PC-3 (cell line): ENCODE measurements at regions not wholly inside any gene's neighbourhood (a gene's known extent, or its start where the extent isn't known, plus 50 kb on each side); places are given as distances from the start of the nearest gene placed in this dataset.

ENCODE experiments used
- ATAC-seq: fragments of 200-7000 bp; cut with Tn5 transposase; 2 replicates; pipeline ENCODE4 v1.9.1; 2020; ENCODE audit warnings: mild to moderate bottlenecking, moderate library complexity
- BruUV-seq: library from RNA; stranded (reverse); fragments of 400-500 nt; replicated peaks from 2 replicates; lab custom pipeline; 2021; lab: Mats Ljungman, UMichigan
- CTCF ChIA-PET: fragments of 300-600 bp; sonication (Branson Sonifier 250); formaldehyde crosslinking; loops from one replicate; lab custom pipeline; 2022; ENCODE audit warnings: antibody characterized with exemption; lab: Charles Lee
- POLR2A ChIA-PET: fragments of 300-600 bp; sonication (Branson Sonifier 250); formaldehyde crosslinking; loops from one replicate; lab custom pipeline; 2022; ENCODE audit warnings: antibody characterized with exemption; ENCODE audit not compliant: unreplicated experiment; lab: Charles Lee
- DNase-seq: peaks from one replicate; pipeline ENCODE4 v3.0.0-alpha.2; 2015
- H2AFZ ChIP-seq: fragments of 300-600 bp; sonication (generic); 2 replicates; pipeline ENCODE4 v1.6.0; 2016; ENCODE audit warnings: antibody characterized with exemption, low read length
- H3F3A ChIP-seq: fragments of 300-600 bp; sonication (generic); one replicate; pipeline ENCODE4 v1.6.0; 2017; ENCODE audit warnings: antibody characterized with exemption, low read length, control low read depth, mild to moderate bottlenecking; ENCODE audit not compliant: unreplicated experiment
- H3K27ac ChIP-seq: fragments of 300-600 bp; sonication (generic); 2 replicates; pipeline ENCODE4 v1.5.1; 2016; ENCODE audit warnings: mild to moderate bottlenecking, low read length
- H3K27me3 ChIP-seq: fragments of 300-600 bp; sonication (generic); 2 replicates; pipeline ENCODE4 v1.6.1; 2016; ENCODE audit warnings: low read length, mixed read lengths
- H3K36me3 ChIP-seq: fragments of 300-600 bp; sonication (generic); 2 replicates; pipeline ENCODE4 v1.6.1; 2016; ENCODE audit warnings: low read depth, mixed run types, low read length, mixed read lengths
- H3K4me1 ChIP-seq: fragments of 300-600 bp; sonication (generic); 2 replicates; pipeline ENCODE4 v1.5.1; 2016; ENCODE audit warnings: low read length; ENCODE audit not compliant: insufficient read depth
- H3K4me2 ChIP-seq: fragments of 300-600 bp; sonication (generic); 2 replicates; pipeline ENCODE4 v1.6.0; 2016; ENCODE audit warnings: low read length
- H3K4me3 ChIP-seq: fragments of 300-600 bp; sonication (generic); 2 replicates; pipeline ENCODE4 v1.5.1; 2016; ENCODE audit warnings: mild to moderate bottlenecking, low read length, mixed read lengths
- H3K79me2 ChIP-seq: fragments of 300-600 bp; sonication (generic); 2 replicates; pipeline ENCODE4 v1.6.1; 2017; ENCODE audit warnings: low read length, mixed read lengths
- H3K9ac ChIP-seq: fragments of 300-600 bp; sonication (generic); 2 replicates; pipeline ENCODE4 v1.6.0; 2016; ENCODE audit warnings: mild to moderate bottlenecking, low read length
- H3K9me2 ChIP-seq: fragments of 300-600 bp; sonication (generic); replicated peaks from 2 replicates; pipeline ENCODE4 v1.6.1; 2016; ENCODE audit warnings: mixed run types, low read length, mixed read lengths
- H3K9me3 ChIP-seq: fragments of 300-600 bp; sonication (generic); 2 replicates; pipeline ENCODE4 v1.6.1; 2016; ENCODE audit warnings: low read length, mixed read lengths
- H4K20me1 ChIP-seq: fragments of 300-600 bp; sonication (generic); 2 replicates; pipeline ENCODE4 v1.6.1; 2016; ENCODE audit warnings: low read length, mixed read lengths
- CTCF ChIP-seq: fragments of 300-600 bp; sonication (generic); conservative IDR thresholded peaks from 2 replicates; pipeline ENCODE4 v1.5.1; 2017; ENCODE audit warnings: antibody characterized with exemption, low read depth, mild to moderate bottlenecking, low read length
- EZH2 ChIP-seq: fragments of 300-600 bp; sonication (generic); IDR thresholded peaks from one replicate; pipeline ENCODE4 v1.6.1; 2017; ENCODE audit warnings: antibody characterized with exemption, mild to moderate bottlenecking, low read length; ENCODE audit not compliant: unreplicated experiment
- EZH2phosphoT487 ChIP-seq: fragments of 300-600 bp; sonication (generic); IDR thresholded peaks from 2 replicates; pipeline ENCODE4 v1.6.1; 2018; ENCODE audit warnings: mild to moderate bottlenecking, antibody characterized with exemption, low read length, borderline replicate concordance
- intact Hi-C: fragments of 100-400 bp; cut with micrococcal nuclease; formaldehyde crosslinking; loops from 2 replicates; pipeline ENCODE4 v1.9.0; 2023

- ChIA-PET POLR2A (no interaction called here), CTCF (no interaction called here)
- H2AFZ ChIP-seq = no peak overlapping the region
- H3K9me2 ChIP-seq = no peaks in the 10 kb centered on the region
- no peaks in the 10 kb centered on the region for H3K9me3 ChIP-seq
- no peaks in the 10 kb centered on the region for H3F3A ChIP-seq
- no peaks in the 10 kb centered on the region for H4K20me1 ChIP-seq
- TF ChIP-seq EZH2 (no peak), CTCF (no peak), EZH2phosphoT487 (no peak)
- ATAC-seq (no peak), DNase-seq (no peak)
- H3K4me3 ChIP-seq = no peak overlapping the region
- BruUV-seq = no TSS peak
- H3K4me1 ChIP-seq = peaks cover 17% of the 10 kb centered on the region
- H3K9ac ChIP-seq = no peak overlapping the region
- H3K4me2 ChIP-seq = no peak overlapping the region
- intact Hi-C loops = no loop called here
- H3K79me2 ChIP-seq = no peaks in the 10 kb centered on the region
- no peak overlapping the region for H3K27ac ChIP-seq
- H3K27me3 ChIP-seq = no peaks in the 10 kb centered on the region
- no peaks in the 10 kb centered on the region for H3K36me3 ChIP-seq
Observed at GRCh38 chrX:22325096-22325495, 52.4 kb downstream of the CBLL2 start.

GRCh38 chrX:22329783-22330182 is 57.1 kb downstream of the CBLL2 start:
- Histone ChIP-seq H3K27me3 (no peaks in the 10 kb centered on the region), H3K9me3 (no peaks in the 10 kb centered on the region), H4K20me1 (no peaks in the 10 kb centered on the region), H3K4me3 (no peak overlapping the region), H3K27ac (no peak overlapping the region), H3K9me2 (no peaks in the 10 kb centered on the region), H2AFZ (no peak overlapping the region), H3F3A (no peaks in the 10 kb centered on the region), H3K4me2 (no peak overlapping the region), H3K4me1 (no peaks in the 10 kb centered on the region), H3K9ac (no peak overlapping the region), H3K79me2 (no peaks in the 10 kb centered on the region), H3K36me3 (no peaks in the 10 kb centered on the region)
- no peak for DNase-seq
- POLR2A ChIA-PET = no interaction called here
- no TSS peak for BruUV-seq
- intact Hi-C loops = no loop called here
- no peak for TF ChIP-seq CTCF
- no peak for TF ChIP-seq EZH2
- no peak for TF ChIP-seq EZH2phosphoT487
- CTCF ChIA-PET = no interaction called here
- no peak for ATAC-seq

- Histone ChIP-seq H3K4me3 (no peak overlapping the region), H4K20me1 (no peaks in the 10 kb centered on the region), H3K9me2 (no peaks in the 10 kb centered on the region), H3K79me2 (no peaks in the 10 kb centered on the region), H3K9me3 (no peaks in the 10 kb centered on the region), H3K36me3 (no peaks in the 10 kb centered on the region), H3F3A (no peaks in the 10 kb centered on the region), H3K4me1 (no peaks in the 10 kb centered on the region), H2AFZ (no peak overlapping the region), H3K9ac (no peak overlapping the region), H3K4me2 (no peak overlapping the region), H3K27ac (no peak overlapping the region), H3K27me3 (no peaks in the 10 kb centered on the region)
- no TSS peak for BruUV-seq
- POLR2A ChIA-PET = no interaction called here
- TF ChIP-seq CTCF (no peak), EZH2phosphoT487 (no peak), EZH2 (no peak)
- no peak for DNase-seq
- intact Hi-C loops = no loop called here
- ATAC-seq = no peak
- CTCF ChIA-PET = no interaction called here
Observed at GRCh38 chrX:22338740-22339139, 66.0 kb downstream of the CBLL2 start.
